ELF-1 (cell line): ENCODE measurements at regions not wholly inside any gene's neighbourhood (a gene's known extent, or its start where the extent isn't known, plus 50 kb on each side); places are given as distances from the start of the nearest gene placed in this dataset.

Experiments used
- DNase-seq: peaks from one replicate; pipeline ENCODE4 v3.0.0-alpha.2; 2016; ENCODE audit warnings: low read depth, low spot score

- no peak for DNase-seq
Observed at GRCh38 chr21:16013570-16013969, 283.8 kb downstream of the USP25 start.

GRCh38 chr21:16020878-16021277 lies 291.1 kb downstream of the USP25 start:
- DNase-seq, result no peak

- no peak for DNase-seq
Observed at GRCh38 chr21:16022116-16022515, 292.3 kb downstream of the USP25 start.

- no peak for DNase-seq
Observed at GRCh38 chr21:16022921-16023320, 293.1 kb downstream of the USP25 start.

GRCh38 chr21:16028142-16028541 lies 298.4 kb downstream of the USP25 start:
- no peak for DNase-seq

- no peak for DNase-seq
Observed at GRCh38 chr21:16028941-16029464, 299.2 kb downstream of the USP25 start.

GRCh38 chr21:16033193-16033592 lies 303.4 kb downstream of the USP25 start:
- DNase-seq, result no peak

- DNase-seq, result no peak
Observed at GRCh38 chr21:16034446-16035190, 304.8 kb downstream of the USP25 start.

GRCh38 chr21:16037421-16037955 lies 307.7 kb downstream of the USP25 start:
- DNase-seq, result no peak

GRCh38 chr21:16040601-16041000 lies 310.8 kb downstream of the USP25 start:
- DNase-seq, result no peak

GRCh38 chr21:16044676-16045075 lies 314.9 kb downstream of the USP25 start:
- DNase-seq, result no peak

- no peak for DNase-seq
Observed at GRCh38 chr21:16046656-16047330, 317.0 kb downstream of the USP25 start.

GRCh38 chr21:16047904-16048303 lies 318.1 kb downstream of the USP25 start:
- DNase-seq, result no peak

GRCh38 chr21:16055014-16055413 lies 325.2 kb downstream of the USP25 start:
- no peak for DNase-seq

GRCh38 chr21:16058896-16059295 lies 329.1 kb downstream of the USP25 start:
- no peak for DNase-seq

GRCh38 chr21:16059981-16060380 lies 330.2 kb downstream of the USP25 start:
- DNase-seq, result no peak

- no peak for DNase-seq
Observed at GRCh38 chr21:16061194-16061593, 331.4 kb downstream of the USP25 start.

GRCh38 chr21:16069178-16070112 lies 339.7 kb downstream of the USP25 start:
- DNase-seq, result no peak

GRCh38 chr21:16070207-16070651 lies 340.4 kb downstream of the USP25 start:
- DNase-seq, result no peak

GRCh38 chr21:16071092-16071491 lies 341.3 kb downstream of the USP25 start:
- DNase-seq, result no peak

- DNase-seq, result no peak
Observed at GRCh38 chr21:16071761-16072160, 342.0 kb downstream of the USP25 start.

GRCh38 chr21:16072221-16072620 lies 342.4 kb downstream of the USP25 start:
- no peak for DNase-seq
